SU-DHL-6 (cell line): ENCODE measurements at regions not wholly inside any gene's neighbourhood (a gene's known extent, or its start where the extent isn't known, plus 50 kb on each side); places are given as distances from the start of the nearest gene placed in this dataset.

ENCODE experiments used
- H2AFZ ChIP-seq: fragments of 200-600 bp; sonication (generic); 2 replicates; pipeline ENCODE4 v1.6.1; 2014; ENCODE audit warnings: low read depth, mild to moderate bottlenecking, moderate library complexity, mixed read lengths, antibody characterized with exemption, low read length; ENCODE audit not compliant: severe bottlenecking
- H3F3A ChIP-seq: fragments of 200-600 bp; shearing (Covaris generic); 2 replicates; pipeline ENCODE4 v1.6.0; 2016; ENCODE audit warnings: antibody characterized with exemption, mild to moderate bottlenecking; ENCODE audit not compliant: insufficient read depth
- H3K27ac ChIP-seq: fragments of 200-600 bp; sonication (generic); 2 replicates; pipeline ENCODE4 v1.5.1; 2016; ENCODE audit warnings: low read depth, mild to moderate bottlenecking, low read length, moderate library complexity, mixed read lengths
- H3K27me3 ChIP-seq: fragments of 200-600 bp; sonication (generic), shearing (Covaris generic); 2 replicates; pipeline ENCODE4 v1.6.0; 2014; ENCODE audit warnings: mild to moderate bottlenecking, low read length
- H3K36me3 ChIP-seq: fragments of 200-600 bp; sonication (generic); 2 replicates; pipeline ENCODE4 v1.6.1; 2014; ENCODE audit warnings: mild to moderate bottlenecking, low read length, mixed read lengths
- H3K4me2 ChIP-seq: fragments of 300-600, 200-600 bp; shearing (Covaris generic), sonication (generic); 2 replicates; pipeline ENCODE4 v1.6.0; 2014; ENCODE audit warnings: low read length, low read depth, mild to moderate bottlenecking; ENCODE audit not compliant: poor library complexity, severe bottlenecking
- H3K4me3 ChIP-seq: fragments of 200-600 bp; sonication (generic); 2 replicates; pipeline ENCODE4 v1.5.1; 2014; ENCODE audit warnings: antibody characterized with exemption, low read length, mild to moderate bottlenecking, mixed read lengths; ENCODE audit not compliant: insufficient read depth, poor library complexity, severe bottlenecking
- H3K79me2 ChIP-seq: fragments of 200-600 bp; sonication (generic); 2 replicates; pipeline ENCODE4 v1.6.1; 2014; ENCODE audit warnings: mild to moderate bottlenecking, low read length, moderate library complexity; ENCODE audit not compliant: insufficient read depth
- H3K9ac ChIP-seq: fragments of 200-600 bp; sonication (generic); 2 replicates; pipeline ENCODE4 v1.7.0; 2014; ENCODE audit warnings: mild to moderate bottlenecking, low read length
- H3K9me2 ChIP-seq: fragments of 200-600 bp; sonication (generic); replicated peaks from 2 replicates; pipeline ENCODE4 v1.6.1; 2014; ENCODE audit warnings: low read length; ENCODE audit not compliant: insufficient read depth
- H3K9me3 ChIP-seq: fragments of 200-600 bp; sonication (generic); 2 replicates; pipeline ENCODE4 v1.6.1; 2014; ENCODE audit warnings: low read length, mixed read lengths; ENCODE audit not compliant: insufficient read depth
- H4K20me1 ChIP-seq: fragments of 200-600 bp; sonication (generic); 2 replicates; pipeline ENCODE4 v1.6.1; 2014; ENCODE audit warnings: low read depth, mild to moderate bottlenecking, antibody characterized with exemption, low read length, moderate library complexity, mixed read lengths
- EZH2phosphoT487 ChIP-seq: fragments of 200-600 bp; sonication (generic), shearing (Covaris generic); conservative IDR thresholded peaks from 2 replicates; pipeline ENCODE4 v1.6.1; 2018; ENCODE audit warnings: mild to moderate bottlenecking, antibody characterized with exemption, low read length, moderate library complexity, mixed read lengths
- TF ChIP-seq, protein P1 (sequence below): fragments of 200-600 bp; sonication (generic); IDR thresholded peaks from one replicate; pipeline ENCODE4 v1.5.1; 2017; ENCODE audit warnings: antibody characterized with exemption, mild to moderate bottlenecking, low read length, moderate library complexity; ENCODE audit not compliant: insufficient read depth, poor library complexity, severe bottlenecking

DNA sequence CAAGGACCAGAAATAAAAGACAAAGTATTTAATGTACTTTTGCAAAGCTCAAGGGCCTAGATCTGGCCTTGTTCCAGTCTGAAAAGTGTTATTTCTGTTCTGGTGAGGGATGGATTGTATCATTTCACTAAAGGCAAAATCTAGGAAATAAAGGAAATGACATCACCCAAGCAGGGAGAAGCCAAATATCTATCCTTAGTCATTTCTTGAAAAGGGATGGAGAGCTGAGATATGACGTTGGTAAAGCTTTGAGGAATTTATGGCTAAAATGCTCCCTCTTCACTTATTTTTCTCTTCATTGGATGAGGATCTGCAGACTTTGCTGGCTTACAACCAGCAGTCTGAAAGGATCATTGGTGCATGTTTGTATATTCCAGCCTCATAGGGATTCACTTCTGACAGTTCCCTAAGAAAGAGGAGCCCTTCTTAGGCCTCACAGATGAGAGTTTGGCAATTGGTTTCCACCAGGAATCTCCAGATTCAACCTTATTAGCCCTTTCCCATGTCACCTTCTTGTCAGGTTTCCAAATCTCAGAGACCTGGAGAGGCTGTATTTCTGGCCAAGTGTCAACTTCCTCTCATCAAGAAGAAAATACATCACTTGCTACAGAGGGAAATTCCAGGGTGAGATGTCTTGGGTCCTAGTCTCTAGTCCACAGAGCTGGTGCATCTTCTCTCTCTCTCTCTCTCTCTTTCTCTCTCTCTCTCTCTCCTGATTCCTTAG lies 93.7 kb upstream of the BOC start:
- Histone ChIP-seq H3K4me2 (no peak overlapping the region), H3K27ac (no peak overlapping the region), H3K9me2 (no peaks in the 10 kb centered on the region), H3K79me2 (no peaks in the 10 kb centered on the region), H3K4me3 (no peak overlapping the region), H3K36me3 (no peaks in the 10 kb centered on the region), H3K9me3 (no peaks in the 10 kb centered on the region), H3F3A (no peaks in the 10 kb centered on the region), H2AFZ (no peak overlapping the region), H4K20me1 (no peaks in the 10 kb centered on the region), H3K27me3 (no peaks in the 10 kb centered on the region), H3K9ac (no peak overlapping the region)
- no peak for TF ChIP-seq EZH2phosphoT487
- TF ChIP-seq, protein P1, sequence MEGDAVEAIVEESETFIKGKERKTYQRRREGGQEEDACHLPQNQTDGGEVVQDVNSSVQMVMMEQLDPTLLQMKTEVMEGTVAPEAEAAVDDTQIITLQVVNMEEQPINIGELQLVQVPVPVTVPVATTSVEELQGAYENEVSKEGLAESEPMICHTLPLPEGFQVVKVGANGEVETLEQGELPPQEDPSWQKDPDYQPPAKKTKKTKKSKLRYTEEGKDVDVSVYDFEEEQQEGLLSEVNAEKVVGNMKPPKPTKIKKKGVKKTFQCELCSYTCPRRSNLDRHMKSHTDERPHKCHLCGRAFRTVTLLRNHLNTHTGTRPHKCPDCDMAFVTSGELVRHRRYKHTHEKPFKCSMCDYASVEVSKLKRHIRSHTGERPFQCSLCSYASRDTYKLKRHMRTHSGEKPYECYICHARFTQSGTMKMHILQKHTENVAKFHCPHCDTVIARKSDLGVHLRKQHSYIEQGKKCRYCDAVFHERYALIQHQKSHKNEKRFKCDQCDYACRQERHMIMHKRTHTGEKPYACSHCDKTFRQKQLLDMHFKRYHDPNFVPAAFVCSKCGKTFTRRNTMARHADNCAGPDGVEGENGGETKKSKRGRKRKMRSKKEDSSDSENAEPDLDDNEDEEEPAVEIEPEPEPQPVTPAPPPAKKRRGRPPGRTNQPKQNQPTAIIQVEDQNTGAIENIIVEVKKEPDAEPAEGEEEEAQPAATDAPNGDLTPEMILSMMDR: no peak

DNA sequence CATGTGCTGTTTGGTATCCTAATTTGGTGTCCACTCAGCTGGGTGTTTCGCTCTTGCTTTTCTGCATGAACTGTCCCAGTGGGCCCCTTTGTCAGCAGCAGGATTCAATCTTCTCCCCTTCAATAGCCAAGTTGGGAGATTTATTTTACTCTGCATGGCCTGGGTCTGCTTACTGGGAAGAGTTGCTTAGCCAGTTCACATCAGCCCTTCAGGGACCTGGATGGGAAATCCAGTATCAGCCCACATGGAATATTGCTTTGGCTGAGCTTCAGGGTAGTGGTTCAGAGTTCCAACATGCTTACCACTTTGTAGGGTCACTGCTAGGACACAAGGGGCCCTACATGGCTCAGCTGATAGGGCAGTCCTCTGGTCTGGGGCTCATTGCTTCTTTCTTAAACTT lies 93.0 kb upstream of the BOC start:
- Histone ChIP-seq H3K4me3 (no peak overlapping the region), H4K20me1 (no peaks in the 10 kb centered on the region), H3K27me3 (no peaks in the 10 kb centered on the region), H3K4me2 (no peak overlapping the region), H3F3A (no peaks in the 10 kb centered on the region), H3K9me3 (no peaks in the 10 kb centered on the region), H3K9ac (no peak overlapping the region), H3K36me3 (no peaks in the 10 kb centered on the region), H3K9me2 (no peaks in the 10 kb centered on the region), H2AFZ (no peak overlapping the region), H3K79me2 (no peaks in the 10 kb centered on the region), H3K27ac (no peak overlapping the region)
- no peak for TF ChIP-seq EZH2phosphoT487
- TF ChIP-seq, protein P1: no peak

DNA sequence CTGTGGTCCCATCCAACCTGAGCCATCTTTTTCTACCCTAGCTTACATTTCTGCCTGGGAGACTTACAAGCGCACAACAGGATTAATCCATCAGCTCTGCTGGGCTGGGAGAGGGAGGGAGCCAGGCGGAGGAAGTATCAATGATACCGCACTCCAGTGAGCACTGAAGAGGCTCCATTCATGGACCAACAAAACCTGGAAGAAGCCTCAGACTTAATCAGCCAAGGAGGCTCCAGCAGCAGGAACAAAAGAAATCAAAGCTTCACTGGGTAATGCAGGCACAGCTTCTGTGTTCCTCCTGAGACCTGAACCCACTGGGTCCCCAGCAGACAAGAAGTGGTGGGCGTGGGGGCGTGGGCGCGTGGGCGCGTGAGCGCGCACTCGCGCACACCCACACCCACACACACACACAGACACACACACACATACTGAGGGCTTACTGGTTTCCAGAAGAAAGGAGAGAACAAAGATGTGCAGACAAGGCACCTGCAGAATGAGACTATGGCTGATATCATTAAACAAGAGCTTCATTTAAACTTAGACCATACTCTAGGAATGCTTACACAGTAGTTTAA lies 87.0 kb upstream of the BOC start:
- Histone ChIP-seq H3K27ac (no peak overlapping the region), H4K20me1 (no peaks in the 10 kb centered on the region), H3K4me3 (no peak overlapping the region), H3F3A (no peaks in the 10 kb centered on the region), H3K79me2 (no peaks in the 10 kb centered on the region), H2AFZ (no peak overlapping the region), H3K9ac (no peak overlapping the region), H3K4me2 (no peak overlapping the region), H3K27me3 (no peaks in the 10 kb centered on the region), H3K9me3 (no peaks in the 10 kb centered on the region), H3K9me2 (no peaks in the 10 kb centered on the region), H3K36me3 (no peaks in the 10 kb centered on the region)
- TF ChIP-seq, protein P1: no peak
- TF ChIP-seq EZH2phosphoT487: no peak
